DMS53 treated with DMSO at 0.1 percent for 48 hours (cell line): ENCODE measurements at regions not wholly inside any gene's neighbourhood (a gene's known extent, or its start where the extent isn't known, plus 50 kb on each side); places are given as distances from the start of the nearest gene placed in this dataset.

Source experiments
- DNase-seq: peaks from one replicate; lab custom pipeline; 2025; ENCODE audit not compliant: unreplicated experiment; lab: John Stamatoyannopoulos, UW

GRCh38 chr5:58156973-58157701, 302.7 kb downstream of the PLK2 start:
- no peak for DNase-seq

DNA sequence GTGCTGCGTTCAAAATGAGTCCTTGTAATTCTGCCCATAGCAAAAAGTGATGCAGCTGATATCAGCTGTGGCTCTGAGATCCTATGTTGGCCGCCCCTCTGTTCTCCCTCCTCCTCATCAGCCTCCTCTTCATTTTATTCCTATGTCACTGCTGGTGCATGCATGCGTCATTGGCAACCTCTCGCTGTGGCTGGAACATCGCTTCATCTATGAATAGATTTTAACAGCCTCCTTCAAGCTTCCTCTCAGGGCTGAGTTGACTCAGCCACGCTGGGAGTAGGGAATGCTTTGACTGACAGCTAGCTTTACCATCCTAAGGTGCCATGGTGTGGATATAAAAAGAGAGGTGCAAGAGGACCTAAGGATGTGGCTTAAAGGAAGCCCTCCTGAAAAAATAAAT, 303.5 kb downstream of the PLK2 start:
- DNase-seq: no peak

DNA sequence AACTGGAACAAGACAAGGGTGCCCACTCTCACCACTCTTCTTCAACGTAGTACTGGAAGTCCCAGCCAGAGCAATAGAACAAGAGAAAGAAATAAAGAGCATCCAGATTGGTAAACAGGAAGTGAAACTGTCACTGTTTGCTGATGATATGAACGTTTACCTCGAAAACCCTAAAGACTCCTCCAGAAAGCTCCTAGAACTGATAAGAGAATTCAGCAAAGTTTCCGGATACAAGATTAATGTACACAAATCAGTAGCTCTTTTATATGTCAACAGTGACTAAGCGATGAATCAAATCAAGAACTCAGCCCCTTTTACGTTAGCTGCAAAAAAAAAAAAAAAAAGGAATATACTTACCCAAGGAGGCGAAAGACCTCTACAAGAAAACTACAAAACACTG, 306.6 kb downstream of the PLK2 start:
- no peak for DNase-seq

DNA sequence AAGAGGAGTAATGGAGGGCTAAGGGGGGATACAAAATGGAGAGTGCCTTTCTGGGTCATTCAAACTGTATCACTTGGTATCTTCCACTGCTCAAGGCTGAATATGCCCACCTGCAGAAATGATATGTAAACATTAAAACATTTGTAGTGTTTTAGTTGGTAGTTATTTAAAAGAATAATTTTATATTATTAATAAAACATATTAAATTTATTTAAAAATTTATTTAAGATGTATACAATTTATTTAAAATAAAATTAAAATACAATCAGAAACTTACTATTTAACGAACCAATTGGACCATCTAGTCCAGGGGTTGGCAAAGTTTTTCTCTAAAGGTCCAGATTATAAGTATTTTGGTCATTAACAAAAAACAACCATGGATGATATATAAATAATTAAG, 308.5 kb downstream of the PLK2 start:
- no peak for DNase-seq

DNA sequence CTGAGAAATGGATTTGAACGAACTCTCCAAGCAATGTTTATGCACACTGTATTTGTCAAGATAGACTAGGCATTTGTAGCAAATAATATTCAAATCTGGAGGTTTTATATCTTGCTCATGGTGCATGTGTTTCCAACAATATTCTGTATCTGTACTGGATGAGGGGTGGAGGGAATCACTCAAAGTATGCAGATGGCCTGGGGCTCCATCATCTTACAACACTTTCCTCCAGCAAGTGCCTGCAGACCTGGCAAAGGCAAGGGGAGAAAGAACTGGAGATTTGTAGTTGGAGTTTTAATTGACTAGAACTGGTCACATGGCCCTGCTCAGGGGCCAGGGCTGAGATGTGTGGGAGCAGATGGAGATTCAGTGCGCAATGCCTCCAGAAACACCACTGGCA, 309.0 kb downstream of the PLK2 start:
- DNase-seq: no peak

- no peak for DNase-seq
These were observed 310.1 kb downstream of the PLK2 start for GRCh38 chr5:58149746-58150145.

- no peak for DNase-seq
These were observed 310.5 kb downstream of the PLK2 start for GRCh38 chr5:58149345-58149744.

- DNase-seq: no peak
These were observed 311.6 kb downstream of the PLK2 start for GRCh38 chr5:58148254-58148775.

DNA sequence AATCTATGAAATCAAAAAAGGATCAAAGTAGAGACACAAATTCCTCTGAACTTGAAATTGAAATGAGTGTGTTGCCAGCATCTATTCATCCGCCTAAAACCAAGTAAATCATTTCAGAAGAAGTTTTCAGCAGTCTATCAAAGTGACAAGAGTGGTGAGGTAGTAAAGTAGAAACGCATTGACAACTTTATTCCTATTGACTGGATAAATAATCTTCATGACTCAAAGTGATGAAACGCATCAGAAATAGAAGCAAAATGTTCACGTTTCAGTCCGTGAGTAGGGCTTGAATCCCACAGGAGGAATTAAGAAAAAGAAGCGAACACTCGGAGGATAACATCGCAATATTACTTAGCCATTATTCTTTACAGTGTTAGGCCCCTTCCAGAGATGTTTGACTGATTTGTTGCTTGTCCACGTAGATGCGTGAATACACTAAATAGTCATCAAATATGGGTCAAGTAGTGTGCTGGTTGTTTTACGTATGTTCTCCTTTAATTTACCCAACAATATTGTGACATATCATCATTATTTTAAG, 314.4 kb downstream of the PLK2 start:
- DNase-seq: no peak

- no peak for DNase-seq
These were observed 316.2 kb downstream of the PLK2 start for GRCh38 chr5:58143727-58144126.

DNA sequence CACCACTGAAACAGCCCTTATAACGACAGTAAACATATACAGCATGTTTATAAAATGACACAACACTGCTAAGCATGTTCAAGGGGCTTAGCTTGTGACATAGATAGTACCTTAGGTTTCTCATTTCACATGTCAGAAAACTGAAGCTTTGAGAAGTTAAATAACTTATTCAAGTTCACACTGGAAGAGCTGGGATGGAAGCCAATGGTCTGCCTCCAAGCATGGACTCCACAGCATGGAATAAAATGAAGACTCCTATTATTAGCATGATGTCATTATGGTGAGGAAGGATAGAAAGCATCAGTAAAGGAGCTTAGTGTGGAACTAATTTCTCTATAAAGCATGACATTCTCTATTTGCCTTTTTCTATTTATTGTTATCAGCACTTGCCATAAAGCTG, 316.7 kb downstream of the PLK2 start:
- no peak for DNase-seq

GRCh38 chr5:58138791-58139190, 321.1 kb downstream of the PLK2 start:
- no peak for DNase-seq

DNA sequence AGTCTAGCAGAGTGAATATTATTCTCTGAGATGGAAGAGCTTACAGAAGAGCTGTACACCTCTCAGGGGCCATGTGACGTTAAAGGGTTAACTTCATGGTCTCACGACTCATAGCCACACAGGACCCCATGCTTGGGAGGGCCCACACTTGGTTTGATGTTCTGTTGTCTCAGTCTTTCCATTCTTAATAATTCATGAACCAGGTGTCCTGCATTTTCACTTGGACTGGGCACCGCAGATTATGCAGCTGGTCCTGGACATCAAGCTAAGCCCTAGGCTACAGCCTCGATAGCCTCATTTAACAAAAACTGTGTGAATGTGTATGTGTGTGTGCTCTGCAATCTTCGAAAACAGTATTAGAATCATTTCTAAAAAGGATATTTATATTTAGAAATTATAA, 323.5 kb downstream of the PLK2 start:
- no peak for DNase-seq

DNA sequence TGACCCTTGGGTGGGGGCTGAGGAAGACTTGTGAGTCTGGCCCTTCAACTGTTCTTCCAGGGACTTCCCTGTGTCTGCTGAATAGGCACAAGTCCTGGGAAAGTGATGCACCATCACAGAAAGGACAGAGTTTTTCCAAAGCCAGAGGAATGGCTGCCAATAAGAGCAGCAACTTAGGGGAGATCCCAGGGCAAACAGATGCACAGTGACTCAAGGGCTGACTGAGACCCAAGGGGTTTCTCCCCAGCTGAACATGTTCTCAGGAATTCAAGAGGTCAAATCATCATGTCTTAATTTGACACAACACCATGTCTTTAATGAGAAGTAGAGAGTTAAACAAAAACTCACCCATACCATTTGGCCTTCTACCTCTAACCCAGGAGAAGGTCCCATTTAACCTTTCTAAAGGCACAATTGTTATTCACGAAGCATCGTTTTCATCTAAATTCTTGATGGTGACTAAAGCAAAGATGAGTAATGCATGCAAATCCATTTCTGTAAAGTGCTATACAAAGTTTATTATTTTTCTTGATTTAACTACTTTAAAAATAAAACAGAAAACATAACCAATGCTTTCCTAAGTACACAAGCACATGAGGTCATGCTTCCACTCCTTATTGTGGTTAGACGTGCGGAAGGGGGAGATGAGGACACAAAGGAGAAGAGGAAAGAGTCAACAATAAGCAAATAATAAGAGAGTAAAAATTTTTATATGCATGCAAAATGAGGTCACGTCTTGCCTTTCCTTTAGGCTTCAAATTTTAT, 324.1 kb downstream of the PLK2 start:
- no peak for DNase-seq

DNA sequence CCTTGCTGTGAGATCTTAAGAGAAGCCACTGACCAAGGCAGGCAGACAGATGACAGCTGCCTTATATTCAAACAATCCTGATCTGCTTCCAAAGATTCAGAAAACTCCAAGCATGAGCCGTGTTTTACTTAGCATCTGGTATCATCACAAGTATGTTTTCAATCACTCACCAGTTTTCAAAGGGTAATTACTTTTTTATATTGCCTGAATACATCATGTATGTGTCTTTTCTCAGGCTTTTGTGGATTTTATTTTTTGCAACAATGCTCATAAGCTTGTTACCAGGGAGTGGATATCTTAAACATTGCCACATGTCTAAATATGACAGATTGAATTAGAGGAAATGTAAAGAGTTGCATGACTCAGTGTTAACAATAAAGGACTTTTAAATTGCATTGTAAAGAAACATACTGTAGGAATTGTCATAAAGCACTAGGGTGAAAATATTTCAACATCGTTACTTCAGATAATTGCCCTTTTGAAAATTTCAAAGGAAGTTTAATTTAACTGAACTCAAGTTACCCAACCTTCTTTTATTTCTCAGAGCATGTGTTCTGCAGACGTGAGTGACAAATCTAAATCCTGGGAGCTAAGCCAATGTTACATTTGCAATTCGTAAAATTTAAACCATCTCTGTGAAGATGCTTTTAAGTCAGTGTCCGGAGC, 326.1 kb downstream of the PLK2 start:
- DNase-seq: no peak

- DNase-seq: no peak
These were observed 326.7 kb downstream of the PLK2 start for GRCh38 chr5:58133216-58133615.

DNA sequence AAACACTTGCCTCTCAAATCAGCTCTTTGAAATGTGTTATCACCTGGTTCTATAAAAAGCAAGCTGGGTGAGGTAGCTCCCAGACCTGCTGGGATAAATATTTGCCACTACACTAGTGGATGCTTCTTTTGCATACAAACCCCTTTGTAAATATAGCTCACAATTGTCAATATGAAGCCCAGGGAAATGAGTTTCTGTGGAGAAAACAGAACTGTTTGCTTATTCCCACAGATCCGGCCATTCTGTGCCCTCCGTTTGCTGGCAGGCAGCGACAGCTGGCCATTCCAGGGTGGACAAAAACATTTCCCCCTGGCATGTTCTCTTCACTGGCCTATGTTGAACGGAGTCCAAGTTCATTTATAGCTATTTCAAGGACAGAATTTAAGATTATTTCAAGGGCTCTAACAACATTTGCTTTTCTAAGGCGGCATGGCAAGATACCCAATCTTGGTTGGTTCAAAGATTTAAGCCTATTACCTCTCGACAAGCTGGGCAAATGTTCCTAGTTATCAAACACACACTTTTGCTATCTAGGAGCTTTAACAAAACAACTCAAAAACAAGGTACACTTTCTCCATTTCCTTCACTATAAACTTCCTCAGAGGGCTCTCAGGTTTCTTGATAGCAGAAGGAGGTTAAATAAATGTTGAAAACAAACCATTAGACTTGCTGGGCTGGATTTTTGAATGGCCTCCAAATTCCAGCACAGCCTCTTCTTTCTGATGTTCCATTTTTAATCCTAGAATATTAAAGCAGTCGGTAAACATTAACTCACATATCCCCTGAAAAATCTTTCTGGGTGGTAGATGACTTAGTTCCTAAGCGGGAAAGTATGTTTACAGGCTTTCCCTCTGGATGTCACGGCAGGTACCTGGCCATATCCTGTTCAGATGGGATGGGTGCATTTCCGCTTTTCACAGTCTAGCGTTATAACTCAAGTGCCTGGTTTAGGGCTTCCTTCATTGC, 332.3 kb downstream of the PLK2 start:
- DNase-seq: peak; percentile 93

DNA sequence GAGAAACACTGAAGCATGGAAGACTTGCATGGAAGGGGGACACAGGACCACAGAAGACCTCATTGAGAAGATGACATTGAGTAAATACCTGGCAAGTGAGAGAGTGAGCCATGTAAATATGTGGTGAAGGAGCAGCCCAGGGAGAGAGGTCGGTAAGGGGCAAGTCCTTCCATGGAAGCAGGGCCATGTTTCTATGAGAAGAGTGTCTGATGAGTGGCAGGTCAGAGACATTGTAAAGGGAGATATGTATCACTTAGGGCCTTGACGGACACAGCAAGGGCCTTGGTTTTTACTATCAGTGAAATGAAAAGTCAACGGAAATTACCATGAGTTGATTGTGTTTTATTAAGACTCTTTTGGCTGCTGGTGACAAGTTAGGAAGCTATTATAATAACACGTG, 336.4 kb downstream of the PLK2 start:
- no peak for DNase-seq

- DNase-seq: no peak
These were observed 337.0 kb downstream of the PLK2 start for GRCh38 chr5:58122848-58123392.

DNA sequence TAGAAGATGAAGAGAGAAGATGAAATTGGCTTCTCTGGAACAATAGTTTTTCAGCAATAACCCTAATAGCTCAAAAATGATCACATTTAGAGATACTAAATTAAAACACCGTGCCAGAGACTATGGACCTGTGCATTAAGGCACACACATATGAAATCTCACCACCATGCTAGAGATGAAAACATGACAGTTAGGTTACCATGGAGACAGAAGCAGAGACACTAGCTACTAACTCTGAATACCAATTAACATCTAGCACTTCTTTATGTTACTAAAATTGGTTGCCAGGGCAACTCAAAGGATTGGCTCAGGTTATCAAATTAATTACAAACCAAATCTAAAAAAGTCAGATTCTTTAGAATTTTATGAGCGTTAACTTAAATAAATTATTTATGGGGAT, 337.7 kb downstream of the PLK2 start:
- DNase-seq: no peak
